Neural crest cell (in vitro differentiated cells): ENCODE measurements at regions not wholly inside any gene's neighbourhood (a gene's known extent, or its start where the extent isn't known, plus 50 kb on each side); places are given as distances from the start of the nearest gene placed in this dataset.

Experiments
- DNase-seq: peaks from one replicate; pipeline ENCODE4 v3.0.0; 2021; ENCODE audit warnings: low read depth, mixed read lengths, low spot score
- H3K27ac Mint-ChIP-seq: one replicate; pipeline ENCODE4 v1.8.0; 2021; ENCODE audit warnings: mild to moderate bottlenecking, mixed read lengths; ENCODE audit not compliant: unreplicated experiment
- H3K27me3 Mint-ChIP-seq: 2 replicates; pipeline ENCODE4 v1.8.0; 2021; ENCODE audit warnings: low read depth, mild to moderate bottlenecking, mixed read lengths
- H3K36me3 Mint-ChIP-seq: 2 replicates; pipeline ENCODE4 v1.8.0; 2021; ENCODE audit warnings: low read depth, mild to moderate bottlenecking, mixed read lengths
- H3K4me1 Mint-ChIP-seq: 2 replicates; pipeline ENCODE4 v1.8.0; 2021; ENCODE audit warnings: mixed read lengths
- H3K4me3 Mint-ChIP-seq: one replicate; pipeline ENCODE4 v1.8.0; 2021; ENCODE audit warnings: mild to moderate bottlenecking, mixed read lengths
- H3K9me3 Mint-ChIP-seq: 2 replicates; pipeline ENCODE4 v1.8.0; 2021; ENCODE audit warnings: mixed read lengths
- TF ChIP-seq, protein P1 (sequence below): fragments of 200-600 bp; sonication (generic); conservative IDR thresholded peaks from 2 replicates; pipeline ENCODE4 v1.5.0; 2021; ENCODE audit warnings: antibody characterized with exemption, mild to moderate bottlenecking

DNA sequence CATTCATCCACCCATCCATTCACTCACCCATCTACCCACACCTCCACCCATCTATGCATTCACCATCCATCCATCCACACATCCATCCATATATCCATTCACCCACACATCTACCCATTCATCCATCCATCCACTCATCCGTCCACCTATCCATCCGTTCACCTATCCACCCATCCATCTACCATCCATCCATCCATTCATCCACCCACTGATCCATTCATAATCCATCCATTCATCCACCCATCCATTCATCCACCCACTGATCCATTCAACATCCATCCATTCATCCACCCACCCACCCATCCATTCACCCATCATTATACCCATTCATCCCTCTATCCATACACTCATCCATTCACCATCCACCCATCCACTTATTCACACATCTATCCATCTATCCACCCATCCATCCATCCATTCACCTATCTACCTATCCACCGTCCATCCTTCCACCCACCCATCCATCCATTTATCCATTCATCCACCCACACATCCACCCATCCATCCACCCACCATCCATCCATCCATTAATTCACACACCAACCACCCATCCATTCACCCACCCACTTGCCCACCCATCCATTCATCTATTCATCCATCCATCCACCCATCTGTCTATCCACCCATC is 336.5 kb upstream of the IRX4 start:
- Mint-ChIP-seq H3K27ac (no peak overlapping the region), H3K9me3 (peaks cover 8% of the 10 kb centered on the region), H3K4me1 (peaks cover 31% of the 10 kb centered on the region), H3K4me3 (no peak overlapping the region), H3K27me3 (peaks cover 21% of the 10 kb centered on the region), H3K36me3 (no peaks in the 10 kb centered on the region)
- no peak for DNase-seq
- TF ChIP-seq, protein P1, sequence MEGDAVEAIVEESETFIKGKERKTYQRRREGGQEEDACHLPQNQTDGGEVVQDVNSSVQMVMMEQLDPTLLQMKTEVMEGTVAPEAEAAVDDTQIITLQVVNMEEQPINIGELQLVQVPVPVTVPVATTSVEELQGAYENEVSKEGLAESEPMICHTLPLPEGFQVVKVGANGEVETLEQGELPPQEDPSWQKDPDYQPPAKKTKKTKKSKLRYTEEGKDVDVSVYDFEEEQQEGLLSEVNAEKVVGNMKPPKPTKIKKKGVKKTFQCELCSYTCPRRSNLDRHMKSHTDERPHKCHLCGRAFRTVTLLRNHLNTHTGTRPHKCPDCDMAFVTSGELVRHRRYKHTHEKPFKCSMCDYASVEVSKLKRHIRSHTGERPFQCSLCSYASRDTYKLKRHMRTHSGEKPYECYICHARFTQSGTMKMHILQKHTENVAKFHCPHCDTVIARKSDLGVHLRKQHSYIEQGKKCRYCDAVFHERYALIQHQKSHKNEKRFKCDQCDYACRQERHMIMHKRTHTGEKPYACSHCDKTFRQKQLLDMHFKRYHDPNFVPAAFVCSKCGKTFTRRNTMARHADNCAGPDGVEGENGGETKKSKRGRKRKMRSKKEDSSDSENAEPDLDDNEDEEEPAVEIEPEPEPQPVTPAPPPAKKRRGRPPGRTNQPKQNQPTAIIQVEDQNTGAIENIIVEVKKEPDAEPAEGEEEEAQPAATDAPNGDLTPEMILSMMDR, result no peak

DNA sequence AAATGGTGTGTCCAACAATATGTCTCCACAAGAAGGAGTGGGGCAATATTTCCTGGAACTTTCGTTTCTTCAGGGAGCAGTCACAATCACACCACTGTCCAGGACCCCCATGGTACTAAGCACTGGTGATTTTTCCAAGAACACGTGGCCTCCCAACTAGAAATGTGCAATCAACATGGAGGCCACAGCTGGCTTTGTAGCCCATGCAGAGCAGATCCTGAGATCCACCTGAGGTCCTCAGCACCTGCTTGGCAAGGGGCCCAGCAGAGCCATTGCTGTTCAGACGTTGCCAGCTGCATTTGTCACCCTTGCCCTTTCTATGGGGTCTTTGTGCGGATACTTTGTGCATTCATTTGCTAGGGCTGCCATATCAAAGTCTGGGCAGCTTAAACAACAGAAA is 334.5 kb upstream of the IRX4 start:
- peaks cover 23% of the 10 kb centered on the region for H3K27me3 Mint-ChIP-seq
- DNase-seq, result no peak
- H3K4me1 Mint-ChIP-seq, result peaks cover 23% of the 10 kb centered on the region
- peaks cover 8% of the 10 kb centered on the region for H3K9me3 Mint-ChIP-seq
- no peak overlapping the region for H3K27ac Mint-ChIP-seq
- no peaks in the 10 kb centered on the region for H3K36me3 Mint-ChIP-seq
- no peak overlapping the region for H3K4me3 Mint-ChIP-seq
- TF ChIP-seq, protein P1, result no peak

DNA sequence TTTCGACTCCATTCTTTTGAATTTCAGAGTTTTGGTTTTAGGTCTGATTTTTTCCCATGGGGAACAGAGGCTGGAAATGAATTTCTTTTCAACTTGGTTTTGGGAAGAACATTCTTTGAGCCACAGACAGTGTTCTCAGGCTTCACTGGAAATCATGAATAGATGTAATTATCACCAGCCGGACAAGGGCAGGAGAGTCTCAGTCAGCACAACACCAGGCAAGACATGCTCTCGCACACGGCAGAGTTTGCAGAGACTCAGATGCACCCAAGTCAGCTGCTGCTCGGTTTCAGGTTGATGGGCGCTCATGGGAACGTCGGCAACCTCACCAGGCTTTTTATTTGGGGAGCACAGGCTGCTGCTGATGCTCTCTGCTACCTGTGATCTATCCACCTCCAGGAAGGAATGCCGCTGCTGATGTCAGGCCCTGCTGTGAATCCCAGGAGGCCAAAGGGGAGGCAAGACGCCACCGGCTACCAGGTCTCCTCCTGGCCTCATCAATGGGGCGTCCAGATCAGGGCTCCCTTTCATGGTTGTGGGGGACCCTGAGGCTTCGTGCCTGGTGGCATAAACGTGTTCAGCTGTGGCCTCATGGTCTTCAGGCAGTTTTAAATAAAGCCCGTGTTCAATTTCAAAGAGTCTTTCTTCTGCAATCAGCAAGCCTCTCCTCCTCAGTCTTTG is 332.3 kb upstream of the IRX4 start:
- H3K27me3 Mint-ChIP-seq, result peaks cover 30% of the 10 kb centered on the region
- peaks cover 26% of the 10 kb centered on the region for H3K4me1 Mint-ChIP-seq
- peaks cover 8% of the 10 kb centered on the region for H3K9me3 Mint-ChIP-seq
- no peaks in the 10 kb centered on the region for H3K36me3 Mint-ChIP-seq
- H3K4me3 Mint-ChIP-seq, result no peak overlapping the region
- no peak overlapping the region for H3K27ac Mint-ChIP-seq
- TF ChIP-seq, protein P1, result no peak
- no peak for DNase-seq

DNA sequence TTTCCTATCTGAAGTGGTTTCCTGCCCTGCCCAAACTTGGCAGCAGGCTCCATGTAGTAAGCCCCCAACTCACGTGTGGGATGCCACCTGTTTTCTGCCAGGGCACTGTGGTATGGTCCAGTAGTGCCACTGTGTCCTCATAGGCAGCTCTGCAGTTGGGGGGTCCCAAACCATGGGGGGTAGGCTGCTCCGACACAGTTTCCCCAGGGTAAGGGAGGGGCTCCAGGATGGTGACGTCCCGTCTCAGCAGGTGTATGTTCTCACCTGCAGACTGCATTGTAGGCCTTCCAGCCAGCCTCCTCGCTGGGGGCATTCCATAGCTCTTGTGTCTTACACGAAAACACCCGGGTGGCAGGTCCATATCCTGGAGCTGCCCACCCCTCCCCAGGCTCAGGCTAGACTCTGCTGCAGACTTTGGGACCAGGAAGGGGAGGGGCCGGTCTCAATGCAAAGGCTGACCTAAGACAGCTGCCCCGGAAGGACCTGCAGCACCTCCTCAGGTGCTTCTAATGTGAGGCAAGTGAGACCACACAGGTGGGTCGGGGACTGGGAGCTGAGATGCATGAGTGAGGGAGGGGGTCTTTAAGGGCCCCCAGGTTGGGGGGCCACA is 330.5 kb upstream of the IRX4 start:
- Mint-ChIP-seq H3K4me3 (no peak overlapping the region), H3K27me3 (peaks cover 32% of the 10 kb centered on the region), H3K36me3 (no peaks in the 10 kb centered on the region), H3K27ac (no peak overlapping the region), H3K4me1 (peaks cover 28% of the 10 kb centered on the region), H3K9me3 (no peaks in the 10 kb centered on the region)
- TF ChIP-seq, protein P1, result no peak
- no peak for DNase-seq

DNA sequence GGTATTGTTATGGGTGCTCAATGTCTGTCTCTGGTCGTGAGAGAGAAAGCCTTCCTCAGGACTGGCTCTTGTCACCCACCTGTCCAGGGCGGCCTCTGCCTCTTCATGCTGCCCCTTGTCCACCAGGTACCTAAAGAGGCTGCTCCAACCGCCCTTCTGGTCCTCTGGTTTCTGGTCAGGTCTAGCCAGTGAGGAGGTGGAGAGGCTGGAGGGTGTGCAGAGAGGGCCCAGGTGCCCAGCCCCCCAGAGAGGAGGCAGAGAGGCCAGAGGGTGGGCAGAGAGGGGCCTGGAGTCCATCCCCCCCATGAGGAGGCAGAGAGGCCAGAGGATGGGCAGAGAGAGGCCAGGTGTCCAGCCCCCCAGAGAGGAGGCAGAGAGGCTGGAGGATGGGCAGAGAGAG is 329.8 kb upstream of the IRX4 start:
- TF ChIP-seq, protein P1, result no peak
- no peaks in the 10 kb centered on the region for H3K9me3 Mint-ChIP-seq
- H3K27ac Mint-ChIP-seq, result no peak overlapping the region
- H3K27me3 Mint-ChIP-seq, result peaks cover 34% of the 10 kb centered on the region
- peaks cover 34% of the 10 kb centered on the region for H3K4me1 Mint-ChIP-seq
- H3K4me3 Mint-ChIP-seq, result no peak overlapping the region
- no peak for DNase-seq
- H3K36me3 Mint-ChIP-seq, result no peaks in the 10 kb centered on the region
